Endothelial cell of umbilical vein (primary cell): ENCODE measurements at regions not wholly inside any gene's neighbourhood (a gene's known extent, or its start where the extent isn't known, plus 50 kb on each side); places are given as distances from the start of the nearest gene placed in this dataset.

Experiments used
- BruUV-seq: library from RNA; stranded (reverse); fragments of 400-500 nt; replicated peaks from 2 replicates; lab custom pipeline; 2021; lab: Mats Ljungman, UMichigan
- CTCF ChIA-PET: fragments of 300-600, 350-600 bp; sonication (Branson Sonifier 250); formaldehyde crosslinking; loops from one replicate; lab custom pipeline; 2021; ENCODE audit warnings: antibody characterized with exemption, inconsistent platforms; lab: Charles Lee
- POLR2A ChIA-PET: fragments of 300-600, 350-600 bp; sonication (Branson Sonifier 250); formaldehyde crosslinking; loops from one replicate; lab custom pipeline; 2021; ENCODE audit warnings: antibody characterized with exemption, inconsistent platforms; lab: Charles Lee
- DNase-seq: peaks from one replicate; pipeline ENCODE4 v3.0.0-alpha.2; 2011; ENCODE audit warnings: low read depth, low spot score
- FAIRE-seq: peaks from 2 replicates; lab custom pipeline; 2011; peaks lifted over from hg19 to GRCh38; lab: Jason Lieb, UNC
- H2AFZ ChIP-seq: 2 replicates; pipeline ENCODE4 v1.6.0; 2012; ENCODE audit warnings: low read depth, low read length, control low read depth, inconsistent platforms
- H3K27ac ChIP-seq: 2 replicates; pipeline ENCODE4 v1.5.1; 2011; ENCODE audit warnings: low read depth, mild to moderate bottlenecking, control low read depth, low read length, moderate library complexity; ENCODE audit not compliant: insufficient read depth
- H3K27me3 ChIP-seq, 2 experiments: 2 replicates each; pipeline versions ENCODE4 v1.6.0 to v1.6.1; 2011; ENCODE audit warnings: low read length in 2 of 2, mixed read lengths in 1 of 2; ENCODE audit not compliant: control insufficient read depth in 2 of 2, insufficient read depth in 2 of 2
- H3K36me3 ChIP-seq, 2 experiments: 2 replicates in 1 of 2; 3 replicates in 1 of 2; pipeline ENCODE4 v1.5.1; 2011; ENCODE audit warnings: low read length in 2 of 2, mild to moderate bottlenecking in 1 of 2, moderate library complexity in 1 of 2; ENCODE audit not compliant: control insufficient read depth in 2 of 2, insufficient read depth in 2 of 2; ENCODE audit errors: extremely low read depth in 1 of 2
- H3K4me1 ChIP-seq: 3 replicates; pipeline ENCODE4 v1.5.1; 2011; ENCODE audit warnings: mild to moderate bottlenecking, low read length; ENCODE audit not compliant: control insufficient read depth, insufficient read depth; ENCODE audit errors: extremely low read depth
- H3K4me2 ChIP-seq: 2 replicates; pipeline ENCODE4 v1.6.1; 2011; ENCODE audit warnings: low read length, control low read depth, mixed read lengths; ENCODE audit not compliant: insufficient read depth
- H3K4me3 ChIP-seq, 3 experiments: fragments of 200-600 bp in 1 of 3; sonication (generic), shearing (Covaris generic) in 1 of 3; replicated peaks in 1 of 3; 2 replicates each; pipeline ENCODE4 v1.5.1; 2011 to 2016; ENCODE audit warnings: control low read depth in 3 of 3, low read length in 3 of 3, mild to moderate bottlenecking in 2 of 3, inconsistent platforms in 1 of 3, low read depth in 1 of 3, moderate library complexity in 1 of 3; ENCODE audit not compliant: insufficient read depth in 1 of 3
- H3K79me2 ChIP-seq: 2 replicates; pipeline ENCODE4 v1.6.0; 2012; ENCODE audit warnings: low read length, inconsistent platforms; ENCODE audit not compliant: control insufficient read depth, insufficient read depth
- H3K9ac ChIP-seq: replicated peaks from 2 replicates; pipeline ENCODE3; 2011; ENCODE audit warnings: low read length, control low read depth; ENCODE audit not compliant: insufficient read depth; ENCODE audit errors: extremely low read depth
- H3K9me1 ChIP-seq: replicated peaks from 3 replicates; pipeline ENCODE4 v1.6.0; 2011; ENCODE audit warnings: mild to moderate bottlenecking, low read length; ENCODE audit not compliant: control insufficient read depth, insufficient read depth; ENCODE audit errors: extremely low read depth
- H3K9me3 ChIP-seq: replicated peaks from 2 replicates; pipeline ENCODE4 v1.5.1; 2012; ENCODE audit warnings: low read length, inconsistent platforms; ENCODE audit not compliant: control insufficient read depth, insufficient read depth
- H4K20me1 ChIP-seq: replicated peaks from 2 replicates; pipeline ENCODE3; 2011; ENCODE audit warnings: mild to moderate bottlenecking, low read length; ENCODE audit not compliant: control insufficient read depth, insufficient read depth; ENCODE audit errors: extremely low read depth
- CTCF ChIP-seq, 2 donors: IDR thresholded peaks; 1 replicate in 1 of 2; 2 replicates in 1 of 2; pipeline ENCODE4 v1.5.1; 2011; ENCODE audit warnings: low read length in 2 of 2, mild to moderate bottlenecking in 2 of 2, moderate library complexity in 2 of 2, control low read depth in 1 of 2, inconsistent platforms in 1 of 2, low read depth in 1 of 2; ENCODE audit not compliant: insufficient read depth in 1 of 2; ENCODE audit errors: extremely low read depth in 1 of 2
- EZH2 ChIP-seq: IDR thresholded peaks from 2 replicates; pipeline ENCODE4 v1.6.1; 2012; ENCODE audit warnings: borderline replicate concordance, low read depth, mild to moderate bottlenecking, moderate library complexity, low read length, inconsistent platforms; ENCODE audit not compliant: severe bottlenecking
- FOS ChIP-seq: IDR thresholded peaks from 2 replicates; pipeline ENCODE4 v1.6.1; 2011; ENCODE audit warnings: mild to moderate bottlenecking, low read length, moderate library complexity, borderline replicate concordance; ENCODE audit not compliant: insufficient read depth
- GATA2 ChIP-seq: IDR thresholded peaks from 2 replicates; pipeline ENCODE4 v1.7.0; 2011; ENCODE audit warnings: low read depth, mild to moderate bottlenecking, moderate library complexity, mixed read lengths, low read length; ENCODE audit not compliant: insufficient read length, insufficient read depth
- JUN ChIP-seq: IDR thresholded peaks from 2 replicates; pipeline ENCODE4 v1.6.1; 2011; ENCODE audit warnings: borderline replicate concordance, low read depth; ENCODE audit not compliant: insufficient read length, insufficient read depth
- MAX ChIP-seq: IDR thresholded peaks from 2 replicates; pipeline ENCODE4 v1.6.1; 2011; ENCODE audit not compliant: insufficient read depth, insufficient read length
- POLR2A ChIP-seq: IDR thresholded peaks from 2 replicates; pipeline ENCODE4 v1.6.1; 2012; ENCODE audit warnings: low read depth, mild to moderate bottlenecking, control low read depth, low read length
- POLR2AphosphoS5 ChIP-seq: IDR thresholded peaks from 2 replicates; pipeline ENCODE4 v1.6.1; 2012; ENCODE audit warnings: low read depth, mild to moderate bottlenecking, control low read depth, low read length, moderate library complexity; ENCODE audit not compliant: insufficient read depth
- dilution Hi-C: fragments of 300-500 bp; cut with MboI; formaldehyde crosslinking; loops from one replicate; pipeline ENCODE4 v1.15.0; 2019; ENCODE audit warnings: low sequenced_read_pairs; ENCODE audit not compliant: extremely low pct_ligation_motif_present
- intact Hi-C: fragments of 100-400 bp; cut with micrococcal nuclease; formaldehyde crosslinking; loops from one replicate; pipeline ENCODE4 v1.10.0; 2022

GRCh38 chr3:162165346-162165745 lies 668.7 kb downstream of the OTOL1 start:
- POLR2A ChIA-PET, result no interaction called here
- Histone ChIP-seq H3K79me2 (no peaks in the 10 kb centered on the region), H3K4me2 (no peak overlapping the region), H3K27me3 (no peaks in the 10 kb centered on the region), H3K4me1 (no peaks in the 10 kb centered on the region), H3K9me1 (no peaks in the 10 kb centered on the region), H3K36me3 (no peaks in the 10 kb centered on the region), H3K4me3 (no peak overlapping the region), H2AFZ (no peak overlapping the region), H4K20me1 (no peaks in the 10 kb centered on the region), H3K9me3 (no peaks in the 10 kb centered on the region), H3K27ac (no peak overlapping the region), H3K9ac (no peak overlapping the region)
- TF ChIP-seq FOS (no peak), POLR2A (no peak), POLR2AphosphoS5 (no peak), EZH2 (no peak), MAX (no peak)
- FAIRE-seq (no peak), DNase-seq (no peak)
- dilution Hi-C loops (no loop called here), intact Hi-C loops (no loop called here)
- CTCF ChIA-PET, result no interaction called here
- BruUV-seq, result no TSS peak

- no peak for TF ChIP-seq POLR2AphosphoS5
- no peak for TF ChIP-seq GATA2
- no peak for TF ChIP-seq JUN
- no peak for TF ChIP-seq FOS
- TF ChIP-seq CTCF (IDR thresholded peaks at IDR 0.05; ENCODE audit: extremely low read depth in 1 of 2, insufficient read depth in 1 of 2, low read depth in 1 of 2, low read length in 2 of 2), result no peak
- Histone ChIP-seq H2AFZ (no peak overlapping the region), H3K9ac (no peak overlapping the region), H3K4me3 (no peak overlapping the region), H3K4me1 (no peaks in the 10 kb centered on the region), H3K27ac (no peak overlapping the region), H3K36me3 (no peaks in the 10 kb centered on the region), H3K27me3 (no peaks in the 10 kb centered on the region), H3K9me3 (no peaks in the 10 kb centered on the region), H3K79me2 (no peaks in the 10 kb centered on the region), H4K20me1 (no peaks in the 10 kb centered on the region), H3K9me1 (no peaks in the 10 kb centered on the region), H3K4me2 (no peak overlapping the region)
- POLR2A ChIA-PET, result no interaction called here
- FAIRE-seq (no peak), DNase-seq (no peak)
- dilution Hi-C loops, result no loop called here
- CTCF ChIA-PET, result no interaction called here
- no TSS peak for BruUV-seq
- intact Hi-C loops, result no loop called here
These were observed 669.9 kb downstream of the OTOL1 start for GRCh38 chr3:162166543-162166942.
